T-helper 22 cell (primary cell): ENCODE measurements at regions not wholly inside any gene's neighbourhood (a gene's known extent, or its start where the extent isn't known, plus 50 kb on each side); places are given as distances from the start of the nearest gene placed in this dataset.

Source experiments
- DNase-seq: peaks from one replicate; pipeline ENCODE4 v3.0.0-alpha.2; 2020; ENCODE audit warnings: low read depth

DNA sequence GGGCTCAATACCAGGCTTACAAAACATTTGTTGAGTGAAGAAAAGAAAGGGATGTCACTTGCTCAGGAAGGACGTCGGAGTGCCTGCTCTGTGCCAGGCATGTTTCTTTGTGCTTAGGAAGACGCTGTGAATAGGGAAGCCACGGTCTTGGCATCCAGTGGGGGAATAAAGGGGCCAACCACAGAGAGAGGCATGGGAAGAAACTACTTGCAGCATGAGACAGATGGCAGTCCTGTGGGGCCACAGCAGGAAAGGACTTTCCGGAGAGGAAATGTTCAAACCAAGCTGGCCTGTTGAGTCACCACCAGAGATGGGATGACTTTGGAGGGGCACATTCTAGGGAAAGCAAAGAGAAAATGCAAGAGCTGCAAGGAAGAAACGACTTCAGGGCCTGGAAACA lies 173.2 kb downstream of the CDH26 start:
- no peak for DNase-seq

DNA sequence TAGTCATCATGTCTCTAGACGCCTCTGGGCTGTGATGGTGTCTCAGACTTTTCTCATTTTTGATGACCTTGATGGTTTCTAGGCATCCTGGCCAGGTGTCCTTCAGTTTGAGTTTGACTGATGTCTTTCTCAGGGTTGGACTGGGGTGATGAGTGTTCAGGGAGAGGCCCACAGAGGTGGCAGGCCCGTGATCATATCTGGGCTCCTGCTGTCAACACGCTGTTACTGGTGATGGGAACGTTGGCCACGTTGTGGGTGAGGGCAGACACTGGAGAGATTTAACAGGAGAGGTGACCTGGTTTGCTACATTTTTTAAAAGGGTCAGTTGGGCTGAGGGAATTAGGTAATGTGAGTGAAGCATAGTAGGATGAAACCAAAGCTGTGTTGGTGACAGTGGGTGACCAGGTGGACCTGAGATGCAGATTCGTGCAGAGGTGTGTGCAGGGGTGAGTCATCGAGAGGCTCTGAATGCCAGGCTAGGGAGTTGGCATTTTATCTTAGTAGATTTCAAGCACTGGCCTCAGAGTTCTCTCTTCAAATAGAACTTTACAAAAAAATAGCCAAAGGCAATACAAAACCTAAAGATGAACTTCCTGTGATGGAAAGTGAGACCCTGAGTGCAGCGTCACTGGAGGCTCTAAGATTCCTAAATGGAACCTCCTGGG lies 174.1 kb downstream of the CDH26 start:
- DNase-seq = no peak

DNA sequence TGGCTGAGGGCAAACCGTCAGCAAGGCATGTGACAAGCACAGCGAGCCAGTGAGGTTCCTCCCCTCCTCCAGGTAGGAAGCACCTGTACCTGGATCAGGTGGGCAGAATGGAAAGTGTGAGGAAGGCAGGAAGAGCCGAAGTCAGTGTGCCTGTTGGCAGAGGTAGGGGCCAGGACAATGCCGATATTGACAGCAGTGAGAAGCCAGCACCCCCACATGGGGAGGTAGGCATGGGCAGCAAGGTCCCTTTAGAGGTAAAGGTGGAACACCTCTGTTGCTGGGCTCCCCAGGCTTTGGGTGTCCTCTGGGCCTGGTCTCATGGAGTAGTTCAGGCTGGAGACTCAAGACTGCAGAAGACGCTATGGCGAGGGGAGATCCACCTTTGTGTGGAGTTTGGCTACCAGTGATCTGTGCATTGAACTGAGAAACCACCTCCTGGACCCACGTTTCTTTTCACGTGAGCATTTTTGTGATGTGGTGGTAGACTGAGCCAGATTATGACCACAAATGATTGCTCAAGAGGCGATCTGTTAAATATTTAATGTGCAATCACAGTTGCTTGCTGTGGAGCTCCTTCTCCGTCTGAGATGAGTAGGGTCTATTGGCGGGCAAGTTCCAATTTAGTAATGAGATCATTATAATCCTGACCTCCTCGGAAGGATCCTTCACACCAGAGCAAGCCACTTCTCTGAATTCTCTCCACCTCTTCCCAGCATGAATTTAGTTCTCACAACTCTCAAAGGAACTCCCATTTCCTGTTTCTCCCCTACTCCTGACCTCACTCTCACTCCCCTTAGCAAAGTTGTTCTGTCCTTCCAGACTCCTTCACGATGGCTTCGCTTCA lies 174.8 kb downstream of the CDH26 start:
- no peak for DNase-seq

DNA sequence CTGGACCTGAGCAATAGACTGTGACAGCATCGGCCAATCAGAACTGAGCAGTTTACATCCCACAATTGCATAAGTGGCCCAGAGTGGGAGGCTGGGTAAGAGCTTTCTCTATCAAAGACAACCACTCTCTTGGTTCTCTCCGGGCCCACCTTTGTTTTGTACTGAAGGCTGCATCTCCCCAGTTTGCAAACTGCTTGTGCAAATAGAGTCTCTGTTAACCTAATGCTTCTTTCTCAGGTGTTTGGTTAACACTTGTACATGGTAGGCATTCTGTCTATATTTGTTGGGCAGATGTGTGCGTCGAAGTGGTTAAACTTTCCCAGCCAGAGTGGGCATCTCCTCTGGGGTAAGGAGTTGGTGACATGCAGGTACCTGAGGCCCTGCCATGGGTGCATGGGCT lies 177.1 kb downstream of the CDH26 start:
- DNase-seq = no peak

DNA sequence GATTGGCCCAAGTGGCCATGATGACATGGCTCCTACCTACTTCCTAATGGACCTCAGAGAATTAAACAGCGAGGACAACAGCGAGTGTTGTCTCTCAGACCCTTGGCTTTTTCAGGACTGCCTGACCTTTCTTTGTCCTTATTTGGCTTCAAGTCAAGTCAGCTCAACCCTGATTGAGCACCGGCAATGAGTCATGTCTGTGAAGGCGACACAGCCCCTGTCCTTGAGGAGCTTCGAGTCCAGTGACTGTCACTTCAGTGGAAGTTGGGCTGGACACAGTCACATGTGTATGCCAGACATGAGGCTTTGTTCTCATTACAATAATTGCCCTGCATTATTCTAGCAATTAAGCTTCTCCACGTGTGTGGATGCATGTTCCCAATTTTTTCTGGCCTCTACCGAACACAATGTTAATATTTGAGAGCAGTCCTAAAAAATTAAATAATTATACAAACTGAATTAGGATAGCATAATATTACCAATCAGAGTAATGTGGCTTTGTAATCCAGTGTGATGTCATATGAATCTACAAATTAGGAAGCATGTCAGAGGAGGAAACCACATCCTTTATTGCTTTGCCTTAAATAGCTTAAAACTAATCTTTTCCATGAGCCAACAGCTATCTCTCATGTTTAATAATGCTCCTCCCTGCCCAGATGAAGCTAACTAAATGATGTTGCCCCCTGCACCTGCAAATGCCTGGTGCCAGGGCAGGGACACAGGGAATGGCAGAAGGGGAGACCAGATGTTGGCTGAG lies 178.6 kb downstream of the CDH26 start:
- DNase-seq = no peak

DNA sequence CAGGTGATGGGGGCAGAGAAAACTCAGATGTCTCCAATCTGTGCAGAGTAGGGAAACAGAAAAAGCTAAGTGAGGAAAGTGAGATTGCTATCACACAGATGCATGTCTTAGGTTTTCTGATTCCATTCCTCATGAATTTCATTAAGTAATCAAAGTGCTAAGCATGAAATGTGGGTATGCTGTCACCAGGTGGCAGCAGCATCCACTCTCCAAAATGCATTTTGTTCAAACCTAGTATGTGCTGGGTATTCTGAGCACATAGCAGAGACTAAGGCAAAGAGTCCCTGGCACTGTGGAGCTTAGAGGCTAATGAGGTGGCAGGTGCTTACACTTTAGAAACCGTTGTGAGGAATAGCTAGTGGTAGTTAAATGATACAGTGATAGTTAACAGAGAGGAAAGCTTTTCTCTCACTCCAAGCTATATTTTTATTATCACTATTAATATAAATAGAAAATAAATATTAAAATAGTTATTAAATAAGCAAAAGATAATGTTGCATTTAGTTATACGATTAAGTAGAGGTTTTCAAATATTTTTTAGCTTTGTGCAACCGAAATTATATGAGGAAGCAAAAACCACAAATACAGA lies 179.5 kb downstream of the CDH26 start:
- DNase-seq = no peak

DNA sequence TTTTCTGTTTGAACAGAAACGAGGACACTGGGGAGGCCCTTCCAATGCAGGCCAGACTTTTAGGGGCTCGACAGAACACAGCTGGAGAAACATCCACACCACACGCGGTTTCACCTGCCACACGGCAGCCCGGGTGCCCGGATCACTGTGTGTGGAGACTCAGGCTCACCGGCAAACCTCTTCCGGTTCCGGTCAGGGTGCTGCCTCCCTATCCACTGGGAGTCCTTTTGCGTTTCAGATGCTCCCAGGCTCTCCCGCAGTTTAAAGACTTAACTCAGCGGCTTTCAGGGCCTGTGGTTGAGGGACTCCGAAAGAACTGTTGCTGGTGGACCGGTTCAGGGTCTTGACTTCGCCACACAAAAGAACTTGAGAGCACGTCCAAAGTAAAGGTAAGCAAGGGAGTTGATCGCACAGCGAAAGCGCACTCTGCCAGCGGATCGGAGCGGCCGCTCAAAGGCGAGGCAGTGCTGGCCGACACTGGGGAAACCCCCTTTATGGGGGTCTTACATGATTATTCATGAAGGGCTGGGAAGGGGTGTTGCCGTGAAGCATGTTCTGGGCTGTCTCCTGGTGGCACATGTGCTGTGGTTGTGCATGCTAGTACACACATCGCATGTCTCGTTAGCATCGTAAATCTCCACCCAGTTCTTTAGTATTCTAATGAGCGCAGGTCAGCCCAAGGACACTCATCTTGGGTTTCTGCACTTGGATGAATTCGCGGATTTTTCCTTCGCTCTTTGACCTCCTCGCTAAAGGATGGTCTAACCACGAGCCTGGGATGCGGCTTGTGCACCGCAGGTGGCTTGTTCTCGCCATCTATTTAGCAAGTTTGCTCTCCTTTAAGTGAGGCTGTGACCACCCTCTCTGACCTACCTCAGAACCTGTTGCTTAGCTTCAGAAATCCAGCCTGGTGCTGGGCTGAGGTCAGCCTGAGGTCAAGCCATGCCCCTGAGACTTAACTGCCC lies 180.3 kb downstream of the CDH26 start:
- no peak for DNase-seq

DNA sequence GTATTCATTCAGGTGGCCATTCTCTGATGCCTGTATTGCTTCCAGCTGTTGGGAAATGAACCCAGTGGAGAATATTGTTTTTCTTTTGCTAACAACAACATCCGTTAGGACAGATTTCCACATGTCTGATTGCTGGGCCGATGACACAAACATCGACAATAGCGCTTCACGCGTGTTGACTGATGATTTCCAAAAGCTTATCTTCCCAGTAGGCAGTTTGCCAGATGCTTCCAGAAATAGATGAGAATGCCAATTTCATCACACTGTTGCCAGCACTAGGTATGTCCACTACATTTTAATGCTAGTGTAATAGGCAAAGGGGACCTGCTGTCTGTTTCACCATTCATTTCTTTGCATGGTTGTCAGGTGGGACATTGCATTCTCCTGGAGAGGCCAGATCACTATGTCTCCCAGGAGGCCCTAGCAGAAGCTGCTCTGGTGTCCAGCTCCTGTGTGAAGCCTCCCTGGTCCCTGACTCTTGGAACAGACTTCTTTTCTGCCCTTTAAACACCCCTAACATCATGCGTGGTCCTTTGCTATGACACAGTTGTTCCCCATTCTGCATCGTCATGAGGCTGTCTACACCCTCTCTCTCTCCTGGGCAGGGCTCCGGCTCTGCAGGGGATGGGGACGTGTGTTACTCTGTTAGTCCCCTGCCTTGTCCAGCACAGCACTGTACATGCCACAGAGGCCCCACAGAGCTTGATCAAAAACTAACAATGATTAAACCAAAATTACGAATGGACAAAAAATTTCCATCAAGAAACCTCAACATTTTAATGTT lies 181.6 kb downstream of the CDH26 start:
- DNase-seq = no peak

DNA sequence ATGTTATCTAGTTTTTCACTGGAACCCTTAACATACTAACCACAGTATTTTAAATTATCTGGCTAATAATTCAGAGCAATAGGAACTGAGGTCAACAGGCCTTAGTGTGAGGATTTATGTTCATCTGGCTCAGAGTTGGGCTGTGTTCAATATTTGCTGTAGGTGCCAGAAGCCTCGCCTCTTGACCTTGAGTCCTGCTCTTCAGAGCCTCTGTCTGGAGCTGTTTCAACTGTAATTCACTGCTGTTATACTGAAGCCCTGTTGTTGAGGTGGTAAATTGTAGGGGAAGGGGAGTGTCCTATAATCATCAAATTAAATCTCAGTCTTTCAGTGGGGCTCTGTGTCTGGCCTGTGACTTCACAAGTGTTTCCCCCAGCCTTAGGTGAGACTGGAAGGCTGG lies 184.4 kb downstream of the CDH26 start:
- no peak for DNase-seq

DNA sequence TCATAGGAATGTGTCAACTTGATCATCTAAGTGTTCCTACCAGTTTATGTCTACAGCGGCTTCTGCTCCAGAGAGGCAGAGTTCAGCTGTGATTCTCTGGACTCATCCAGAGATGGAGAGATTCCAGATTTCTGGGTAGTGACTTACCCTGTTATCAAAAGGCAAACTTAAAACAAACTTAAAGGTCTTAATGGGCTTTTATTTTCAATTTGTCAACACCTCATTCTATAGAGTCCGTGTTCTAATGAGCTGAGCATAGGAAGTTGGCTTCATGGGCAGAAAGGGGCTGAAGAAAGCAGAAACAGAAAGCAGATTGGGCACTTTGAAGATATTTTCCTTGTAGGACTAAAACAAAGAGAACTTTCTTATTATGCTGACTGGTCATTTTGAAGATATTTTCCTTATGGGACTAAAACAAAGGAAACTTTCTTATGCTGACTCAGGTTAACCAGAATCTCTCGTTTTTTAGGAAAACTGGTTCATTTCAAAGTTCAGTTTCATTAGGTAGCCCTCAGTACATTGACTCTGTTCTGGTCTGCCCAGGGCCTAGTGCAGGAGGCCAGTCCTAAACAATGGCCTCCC lies 185.1 kb downstream of the CDH26 start:
- no peak for DNase-seq

DNA sequence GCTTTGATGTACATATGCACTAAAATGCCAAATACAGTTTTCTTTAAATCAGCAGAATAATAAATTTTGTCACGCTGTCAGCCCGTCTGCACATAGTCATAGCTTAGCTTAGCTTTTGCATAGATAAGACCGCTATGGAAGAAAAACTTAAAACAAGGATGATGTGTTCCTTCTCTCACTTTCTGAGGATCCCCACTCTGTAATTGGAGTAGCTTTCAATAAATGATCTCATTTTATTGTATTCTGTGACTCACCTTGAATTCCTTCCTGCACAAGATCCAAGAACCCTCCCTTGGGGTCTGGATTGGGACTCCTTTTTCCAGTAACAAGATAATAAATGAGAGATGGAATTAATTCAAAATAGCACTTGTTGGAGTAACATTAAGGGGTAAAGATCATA lies 186.2 kb downstream of the CDH26 start:
- DNase-seq = no peak

DNA sequence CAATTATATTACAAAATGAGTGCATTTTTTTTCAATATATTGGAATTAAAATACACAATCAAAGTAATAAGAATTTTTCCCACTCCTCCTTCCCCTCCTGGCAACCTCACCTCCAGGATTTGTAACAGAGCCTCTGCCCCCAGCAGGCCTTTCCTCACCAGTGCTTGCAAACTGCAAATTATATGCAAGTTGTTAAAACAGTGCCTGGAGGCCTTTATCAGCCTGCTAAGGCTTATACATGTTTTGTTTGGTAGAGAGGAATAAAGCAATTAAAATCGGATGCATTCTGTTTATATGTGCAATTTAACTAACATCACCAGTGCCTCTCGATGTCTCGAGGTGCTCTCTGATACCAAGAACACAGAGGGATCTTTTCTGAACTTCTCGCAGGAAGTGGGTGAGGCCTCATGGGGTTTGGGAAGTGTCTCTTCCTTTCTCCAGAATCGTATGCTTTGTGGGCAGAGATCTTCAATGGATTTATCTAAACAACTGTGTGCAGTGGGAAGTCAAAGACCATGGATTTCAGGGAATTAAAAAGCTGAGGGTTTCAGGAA lies 186.8 kb downstream of the CDH26 start:
- DNase-seq = no peak

DNA sequence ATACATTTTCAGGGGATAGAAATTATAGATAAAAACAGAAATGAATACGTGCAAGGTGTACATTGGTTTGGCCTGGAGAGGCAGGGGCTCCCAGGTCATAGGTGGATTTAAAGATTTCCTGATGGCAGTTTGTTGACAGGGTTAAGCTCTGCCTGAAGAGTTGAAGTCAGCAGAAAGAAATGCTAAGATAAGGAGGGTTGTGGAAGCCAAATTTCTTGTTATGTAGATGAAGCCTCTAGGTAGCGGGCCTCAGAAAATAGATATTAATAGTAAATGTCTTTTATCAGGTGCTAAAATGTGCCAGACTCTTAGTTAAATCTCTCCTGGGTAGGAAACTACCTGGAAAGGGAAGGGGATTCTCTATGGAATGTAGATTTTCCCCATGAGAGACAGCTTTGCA lies 188.8 kb downstream of the CDH26 start:
- no peak for DNase-seq

DNA sequence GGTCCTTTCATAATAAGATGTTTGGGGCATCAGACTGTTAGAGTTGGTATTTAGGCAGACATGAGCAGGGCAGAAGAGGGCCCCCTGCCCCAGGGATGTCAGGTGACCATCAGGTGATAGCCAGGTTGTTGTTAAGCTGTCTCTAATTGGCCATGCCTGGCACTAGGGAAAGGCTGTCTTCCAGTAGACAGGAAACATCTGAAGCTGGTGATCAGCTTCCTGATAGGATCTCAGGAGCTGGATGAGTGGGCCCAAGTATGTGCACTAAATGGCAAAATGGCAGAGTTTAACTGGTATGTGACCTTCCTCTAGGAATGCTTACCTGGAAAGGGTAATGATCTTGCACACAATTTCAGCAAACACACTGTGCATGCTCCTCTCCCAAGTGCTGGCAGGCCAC lies 190.7 kb downstream of the CDH26 start:
- no peak for DNase-seq

DNA sequence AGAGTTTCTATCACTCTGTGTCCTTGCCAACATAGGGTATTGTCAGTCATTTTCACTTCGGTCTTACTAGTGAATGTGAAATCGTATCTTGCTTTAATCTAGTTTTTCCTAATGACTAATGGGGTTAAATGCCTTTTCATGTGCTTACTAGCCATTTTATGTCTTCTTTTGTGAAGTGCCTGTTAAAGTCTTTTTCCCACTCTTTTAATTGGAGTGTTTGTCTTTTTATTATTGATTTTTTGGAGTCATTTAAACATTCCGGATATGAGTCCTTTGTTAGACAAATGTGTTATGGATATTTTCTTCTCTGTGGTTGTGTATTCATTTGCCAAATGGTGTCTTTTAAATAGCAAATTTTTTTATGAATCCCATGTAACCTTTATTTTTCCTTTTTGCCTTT lies 194.6 kb downstream of the CDH26 start:
- DNase-seq = no peak

DNA sequence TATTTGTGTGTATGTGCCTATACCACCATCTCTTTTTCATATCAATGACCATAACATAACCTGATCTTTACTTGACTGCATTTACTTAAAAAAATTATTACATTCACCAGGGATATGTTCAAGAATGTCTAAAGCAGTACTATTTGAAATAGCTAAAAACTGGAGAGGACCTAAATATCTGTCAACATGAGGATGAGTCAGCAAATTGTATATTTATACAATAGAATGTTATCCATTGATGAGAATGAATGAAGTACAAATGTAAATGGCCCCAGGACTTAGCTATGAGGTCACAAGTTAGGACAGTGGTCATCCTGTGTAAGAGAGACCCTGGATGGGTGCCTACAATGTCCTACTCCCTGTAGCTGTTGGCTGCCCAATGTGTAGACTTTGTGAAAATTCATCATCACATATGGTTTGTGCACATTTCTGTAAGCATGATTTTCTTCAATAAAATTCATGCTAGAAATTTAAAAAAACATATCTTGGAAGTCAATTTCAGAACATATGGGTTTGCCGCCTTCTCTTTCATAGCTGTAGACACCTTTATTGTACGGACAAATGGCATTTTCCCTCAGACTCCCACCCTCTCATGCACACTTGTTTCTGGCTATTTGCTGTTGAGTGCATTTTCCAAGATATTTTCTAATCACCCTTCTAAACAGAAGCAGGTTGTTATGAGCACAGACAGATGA lies 202.4 kb downstream of the CDH26 start:
- DNase-seq = no peak

DNA sequence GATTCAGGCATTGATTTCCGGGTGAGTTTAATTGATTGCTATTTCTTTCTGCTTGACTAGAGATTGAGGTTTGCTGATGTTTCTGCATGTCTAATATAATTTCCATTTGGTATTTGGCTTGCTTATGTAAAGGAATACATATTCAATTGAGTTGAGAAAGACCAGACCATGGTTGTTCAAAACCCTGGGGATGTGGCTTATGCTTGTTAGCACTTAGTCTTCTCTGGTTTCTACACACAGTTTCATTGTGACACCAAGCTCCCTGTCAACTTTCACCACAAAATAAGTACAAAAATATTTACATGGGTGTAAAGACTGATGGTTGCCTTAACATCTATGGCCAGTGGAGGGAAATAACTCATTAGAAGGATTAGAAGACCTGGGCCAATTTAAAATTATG lies 209.6 kb downstream of the CDH26 start:
- no peak for DNase-seq

DNA sequence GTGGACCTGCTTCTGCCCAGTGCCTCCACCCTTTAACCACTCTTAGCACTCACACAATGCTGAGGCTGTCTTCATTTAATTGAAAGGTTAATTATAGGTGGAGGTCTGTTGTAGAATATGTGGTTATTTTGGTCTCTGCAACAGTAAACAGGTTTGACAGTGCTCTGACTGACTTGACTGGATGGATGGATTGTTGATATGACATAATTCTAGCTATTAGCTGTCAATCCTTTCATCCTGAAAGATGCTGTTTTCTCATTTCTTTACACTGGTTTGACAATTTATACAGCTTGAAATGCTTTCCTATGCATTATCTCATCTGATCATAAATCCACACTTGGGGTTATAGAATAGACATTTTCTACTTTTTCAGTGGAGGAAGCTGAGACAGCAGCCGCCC lies 210.7 kb downstream of the CDH26 start:
- no peak for DNase-seq

DNA sequence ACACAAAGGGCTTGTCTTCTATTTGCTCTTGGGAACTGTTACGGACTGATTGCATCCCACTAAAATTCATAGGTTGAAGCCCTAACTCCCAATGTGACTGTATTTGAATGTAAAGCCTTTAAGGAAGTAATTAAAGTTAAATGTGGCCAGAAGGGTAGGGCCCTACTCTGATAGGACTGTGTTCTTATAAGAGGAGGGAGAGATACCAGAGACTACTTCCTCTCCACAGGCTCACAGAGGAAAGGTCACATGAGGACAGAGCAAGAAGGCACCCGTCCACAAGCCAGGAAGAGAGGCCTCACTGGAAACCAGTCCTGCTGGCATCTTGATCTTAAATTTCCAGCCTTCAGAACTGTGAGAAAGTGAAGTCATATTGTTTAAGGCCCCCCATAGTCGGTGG lies 211.9 kb downstream of the CDH26 start:
- no peak for DNase-seq
